SH-SY5Y (cell line): ENCODE measurements at regions not wholly inside any gene's neighbourhood (a gene's known extent, or its start where the extent isn't known, plus 50 kb on each side); places are given as distances from the start of the nearest gene placed in this dataset.

ENCODE experiments used
- GATA2 ChIP-seq: IDR thresholded peaks from 2 replicates; pipeline ENCODE4 v1.6.1; 2011; ENCODE audit warnings: mild to moderate bottlenecking, low read depth, low read length
- GATA3 ChIP-seq: IDR thresholded peaks from 2 replicates; pipeline ENCODE4 v1.6.1; 2011; ENCODE audit warnings: low read depth, mild to moderate bottlenecking, low read length, moderate library complexity

DNA sequence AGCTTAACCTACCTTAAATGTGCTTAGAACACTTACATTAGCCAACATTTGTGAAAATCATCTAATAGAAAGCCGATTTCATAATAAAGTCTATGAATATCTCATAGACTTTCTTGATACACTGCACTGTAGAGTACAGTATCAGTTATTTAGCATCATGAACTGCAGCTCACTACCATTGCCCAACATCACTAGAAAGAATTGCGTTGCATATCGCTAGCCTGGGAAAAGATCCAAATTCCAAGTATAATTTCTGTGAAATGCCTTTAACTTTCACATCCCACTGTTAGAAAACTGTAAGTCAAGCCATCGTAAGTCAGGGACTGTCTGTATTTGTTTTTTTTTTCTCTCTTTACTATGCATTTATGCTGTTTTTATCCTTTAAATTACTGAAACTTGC lies 918.6 kb upstream of the PABPC4L start:
- TF ChIP-seq GATA2 (no peak), GATA3 (no peak)
